Mammary epithelial cell (primary cell): ENCODE measurements at regions not wholly inside any gene's neighbourhood (a gene's known extent, or its start where the extent isn't known, plus 50 kb on each side); places are given as distances from the start of the nearest gene placed in this dataset.
"Not testable (repeated sequence)": the region's sequence is repeated elsewhere in the genome, so short reads cannot be mapped to it uniquely, and the experiment has no call there.

Experiments
- CTCF ChIP-seq, 2 donors: IDR thresholded peaks in 1 of 2; conservative IDR thresholded peaks in 1 of 2; 2 replicates each; pipeline ENCODE4 v1.5.1; 2011 to 2012; ENCODE audit warnings: inconsistent platforms in 2 of 2, low read length in 2 of 2, mild to moderate bottlenecking in 2 of 2, control low read depth in 1 of 2, low read depth in 1 of 2; ENCODE audit not compliant: insufficient read depth in 1 of 2; ENCODE audit errors: extremely low read depth in 1 of 2
- EZH2 ChIP-seq: IDR thresholded peaks from 2 replicates; pipeline ENCODE4 v1.6.1; 2012; ENCODE audit warnings: low read length, inconsistent platforms, borderline replicate concordance

- not testable (repeated sequence) for TF ChIP-seq CTCF (conservative IDR thresholded peaks at IDR 0.05 in 1 of 2, IDR thresholded peaks at IDR 0.05 in 1 of 2; ENCODE audit: extremely low read depth in 1 of 2, insufficient read depth in 1 of 2, low read depth in 1 of 2, low read length in 2 of 2); EZH2
Observed at GRCh38 chr20:26219546-26219945, 522.9 kb upstream of the ZNF337 start.
